IPS-NIHi7 (cell line): ENCODE measurements at regions not wholly inside any gene's neighbourhood (a gene's known extent, or its start where the extent isn't known, plus 50 kb on each side); places are given as distances from the start of the nearest gene placed in this dataset.
"Not testable (repeated sequence)": the region's sequence is repeated elsewhere in the genome, so short reads cannot be mapped to it uniquely, and the experiment has no call there.

Experiments
- DNase-seq: peaks from one replicate; pipeline ENCODE4 v3.0.0; 2012; ENCODE audit warnings: mixed read lengths; ENCODE audit errors: extremely low spot score

DNA sequence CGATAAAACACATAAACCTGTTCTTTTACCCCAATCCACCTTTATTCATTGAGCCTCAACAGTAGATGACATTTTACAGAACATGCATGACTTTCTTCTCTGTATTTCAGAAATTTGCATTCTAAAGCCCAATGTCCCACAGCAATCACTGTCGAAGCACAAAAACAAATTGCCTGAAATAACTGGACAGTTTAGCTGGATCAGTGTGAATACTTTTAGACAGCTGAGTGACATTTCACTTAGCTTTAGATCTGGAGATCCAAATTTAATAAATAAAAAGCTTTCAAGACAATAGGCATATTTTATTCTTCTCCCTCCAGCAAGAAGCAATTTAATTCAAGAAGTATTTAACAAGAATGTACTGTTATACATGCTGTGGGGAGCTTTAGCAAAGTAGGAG, 109.1 kb upstream of the FSCB start:
- DNase-seq = no peak

DNA sequence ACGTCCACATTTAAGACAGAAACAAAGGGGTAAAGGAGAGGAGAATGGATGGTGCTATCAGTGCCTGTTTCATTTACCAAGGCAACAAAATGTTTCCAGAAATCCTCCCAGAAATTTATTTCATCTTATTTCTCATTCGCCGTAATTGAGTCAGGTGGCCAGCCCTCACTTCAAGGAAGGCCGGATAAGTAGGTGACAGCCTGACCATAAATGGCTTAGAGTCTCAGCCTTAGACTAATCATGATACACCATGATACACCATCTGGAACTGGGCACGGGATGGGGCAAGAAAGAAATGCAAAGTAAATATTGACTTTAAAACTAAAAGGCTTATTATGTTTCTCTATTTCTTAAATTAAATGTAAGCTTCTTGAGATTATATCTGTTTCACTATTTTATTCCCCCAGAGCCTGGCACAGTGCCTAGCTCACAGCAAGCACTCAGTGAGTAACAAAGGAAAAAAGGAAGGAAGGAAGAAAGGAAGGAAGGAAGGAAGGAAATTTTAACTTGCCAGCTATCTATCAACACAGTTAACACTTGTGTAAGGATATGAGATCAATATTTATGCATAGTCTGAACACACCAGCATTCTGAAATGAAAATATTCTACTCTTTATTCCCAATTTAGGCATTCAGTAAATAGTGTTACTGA, 106.1 kb upstream of the FSCB start:
- DNase-seq = no peak

GRCh38 chr14:44612002-44612401, 104.9 kb upstream of the FSCB start:
- no peak for DNase-seq

- no peak for DNase-seq
These were observed 102.9 kb upstream of the FSCB start for GRCh38 chr14:44609876-44610510.

DNA sequence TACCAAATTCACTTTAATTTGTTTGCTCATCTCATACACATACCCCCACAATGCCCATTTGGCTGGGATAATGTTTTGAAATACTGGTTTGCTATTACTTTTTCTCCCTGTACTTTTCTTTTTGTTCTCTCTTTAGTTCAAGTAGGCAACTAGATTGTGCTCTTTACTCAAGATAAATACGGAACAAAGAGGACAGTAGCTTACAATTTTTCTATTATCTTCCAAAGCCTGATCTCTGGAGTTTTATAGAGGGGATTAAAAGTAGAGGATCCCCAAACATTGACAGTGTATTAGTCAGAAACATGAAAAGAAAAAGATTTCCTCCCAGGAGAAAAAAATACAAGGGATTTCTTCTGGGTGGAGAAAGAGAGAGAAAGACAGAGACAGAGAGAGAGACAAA, 102.1 kb upstream of the FSCB start:
- no peak for DNase-seq

DNA sequence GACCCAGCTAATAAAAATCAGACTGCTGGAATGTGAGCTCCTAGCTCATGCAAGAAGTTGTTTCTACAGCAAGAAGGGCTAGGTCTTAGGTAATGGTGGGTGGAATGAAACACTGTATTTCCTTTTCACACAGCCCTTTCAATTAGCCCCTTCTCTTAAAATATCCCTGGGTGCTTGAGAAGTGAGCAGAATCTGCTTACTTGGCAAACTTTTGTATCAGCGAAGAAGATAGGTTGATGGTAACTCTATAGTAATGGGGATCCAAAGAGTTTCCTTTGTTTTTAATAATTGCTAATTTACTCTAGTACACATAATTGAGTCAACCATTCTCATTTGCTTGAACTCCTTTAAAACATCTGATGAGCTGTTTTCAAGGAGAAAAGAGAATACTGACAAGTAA, 100.6 kb upstream of the FSCB start:
- DNase-seq = no peak

GRCh38 chr14:44606576-44606975, 99.5 kb upstream of the FSCB start:
- DNase-seq = no peak

GRCh38 chr14:44601266-44601665, 94.2 kb upstream of the FSCB start:
- not testable (repeated sequence) for DNase-seq

GRCh38 chr14:44589180-44589579, 82.1 kb upstream of the FSCB start:
- no peak for DNase-seq

DNA sequence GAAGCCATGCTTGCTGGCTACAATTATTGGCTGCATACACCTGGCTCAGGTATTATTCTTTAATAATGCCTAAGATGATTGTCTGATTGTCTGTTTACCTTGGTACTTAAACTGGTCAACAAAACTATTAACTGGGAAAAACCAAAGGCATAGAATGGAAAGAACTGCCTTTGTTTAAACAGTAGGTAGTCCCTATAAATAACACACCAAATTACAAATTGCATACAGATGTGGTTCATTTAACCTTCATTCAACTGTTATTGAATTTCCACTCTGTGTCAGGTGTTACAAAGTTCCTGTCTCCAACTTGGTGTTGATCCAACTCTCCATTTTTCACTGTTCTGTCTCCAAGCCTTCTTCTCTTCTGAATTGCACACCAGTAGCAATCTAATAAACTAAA, 79.8 kb upstream of the FSCB start:
- DNase-seq = no peak

GRCh38 chr14:44576356-44576755, 69.3 kb upstream of the FSCB start:
- DNase-seq = no peak

DNA sequence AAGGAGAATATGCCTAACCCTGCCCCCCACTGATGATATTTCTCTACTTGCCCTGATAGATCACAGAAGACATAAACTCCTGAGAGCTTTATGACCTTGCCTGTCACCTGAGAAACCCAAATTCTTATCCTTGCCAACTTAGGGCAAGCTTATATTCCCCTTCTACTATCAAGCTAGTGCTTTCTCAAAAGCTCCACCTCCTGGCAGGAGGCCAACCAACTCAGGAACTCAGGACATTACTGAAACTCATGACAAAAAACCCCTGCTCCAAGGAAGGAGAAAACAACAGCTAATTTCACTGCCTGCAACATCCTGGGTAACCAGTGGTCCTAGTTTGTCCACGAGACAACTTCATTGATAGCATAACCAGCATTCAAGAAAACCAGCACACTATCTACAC, 60.9 kb upstream of the FSCB start:
- DNase-seq = no peak

GRCh38 chr14:44565968-44566367, 58.9 kb upstream of the FSCB start:
- DNase-seq = no peak

GRCh38 chr14:44564908-44565307, 57.8 kb upstream of the FSCB start:
- no peak for DNase-seq
